Adrenal gland (tissue), 5 donors: ENCODE measurements at regions not wholly inside any gene's neighbourhood (a gene's known extent, or its start where the extent isn't known, plus 50 kb on each side); places are given as distances from the start of the nearest gene placed in this dataset.

Experiments
- CTCF ChIP-seq, 6 experiments: fragments of 450-650 bp in 4 of 6; fragments of 200-600 bp in 2 of 6; sonication (generic) in 1 of 6; IDR thresholded peaks; 1 replicate in 5 of 6; 2 replicates in 1 of 6; pipeline versions ENCODE4 v1.5.1 to v1.8.0; 2016 to 2021; ENCODE audit warnings: antibody characterized with exemption in 6 of 6, mild to moderate bottlenecking in 2 of 6, moderate library complexity in 1 of 6
- POLR2A ChIP-seq, 2 donors: fragments of 450-650 bp; IDR thresholded peaks; one replicate each; pipeline ENCODE4 v1.6.1; 2017; ENCODE audit warnings: antibody characterized with exemption in 2 of 2, mild to moderate bottlenecking in 2 of 2, moderate library complexity in 1 of 2
- donor health status: DM: no; HTN: no; CAD: no.

GRCh38 chr3:43873723-43874122 is 183.0 kb downstream of the ABHD5 start:
- TF ChIP-seq POLR2A (IDR thresholded peaks at IDR 0.05) (no peak), CTCF (IDR thresholded peaks at IDR 0.05) (no peak)
